GM12864 (cell line): ENCODE measurements at regions not wholly inside any gene's neighbourhood (a gene's known extent, or its start where the extent isn't known, plus 50 kb on each side); places are given as distances from the start of the nearest gene placed in this dataset.

ENCODE experiments used
- DNase-seq: peaks from one replicate; pipeline ENCODE4 v3.0.0-alpha.2; 2011; ENCODE audit warnings: low read depth
- H3K4me3 ChIP-seq: 2 replicates; pipeline ENCODE4 v1.5.1; 2011; ENCODE audit warnings: mild to moderate bottlenecking, low read depth, low read length, control low read depth
- CTCF ChIP-seq: IDR thresholded peaks from 2 replicates; pipeline ENCODE4 v1.5.1; 2011; ENCODE audit warnings: low read depth, mild to moderate bottlenecking, moderate library complexity, low read length, control low read depth, inconsistent platforms; ENCODE audit errors: missing control alignments

DNA sequence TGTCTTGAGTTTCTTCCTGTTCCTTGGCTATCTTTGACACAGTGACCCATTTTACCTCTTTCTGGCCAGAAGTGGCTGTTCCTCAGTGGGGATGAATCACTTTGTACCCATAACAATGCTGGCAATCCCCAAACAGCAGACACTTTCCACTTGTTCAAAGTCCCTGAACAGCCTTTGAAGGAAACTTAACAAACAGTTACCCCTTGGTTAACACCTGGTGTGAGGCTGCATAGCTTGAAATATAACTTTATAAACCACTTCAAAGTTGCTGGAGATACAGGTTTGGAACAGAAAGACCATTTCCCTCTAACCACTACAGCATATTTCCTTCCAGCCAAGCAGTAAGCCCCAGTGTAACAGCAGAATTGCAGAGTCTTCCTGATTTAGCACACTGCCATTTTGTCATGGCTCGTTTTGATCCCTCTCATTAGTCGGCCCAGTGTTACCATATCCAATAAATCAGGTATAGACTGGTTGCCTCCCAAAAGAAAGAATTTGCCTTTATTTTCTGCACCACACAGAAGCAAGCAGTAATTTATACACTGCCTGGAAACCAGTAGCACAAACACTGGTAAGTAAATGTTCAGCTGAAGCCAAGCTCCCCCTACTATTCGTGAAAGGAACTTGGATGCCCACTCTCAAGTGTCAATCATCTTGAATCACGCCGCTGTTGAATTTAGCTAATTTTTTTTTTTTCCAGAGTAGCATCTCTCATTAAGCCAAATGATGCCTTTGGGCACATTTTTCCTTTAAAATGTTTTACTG lies 225.9 kb downstream of the PIK3R1 start:
- TF ChIP-seq CTCF: no peak
- no peak overlapping the region for H3K4me3 ChIP-seq

DNA sequence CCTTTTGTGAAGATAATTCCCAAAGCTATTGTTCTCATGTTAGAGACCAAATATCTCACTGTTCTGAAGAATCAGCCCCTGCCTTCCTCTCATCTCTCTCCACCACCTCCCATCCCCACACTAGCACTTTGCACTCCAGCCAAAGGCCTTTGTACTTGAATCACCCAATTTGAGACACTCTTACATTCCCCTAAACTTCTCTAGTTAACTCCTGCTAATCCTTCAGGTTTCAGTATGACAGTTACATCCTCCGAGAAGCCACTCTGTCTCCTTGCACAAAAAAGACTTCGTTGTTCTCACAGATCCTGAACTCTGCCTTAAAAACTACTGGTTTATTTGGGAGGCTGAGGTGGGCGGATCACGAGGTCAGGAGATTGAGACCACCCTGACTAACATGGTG lies 227.5 kb downstream of the PIK3R1 start:
- no peak for TF ChIP-seq CTCF
- DNase-seq: no peak
- no peak overlapping the region for H3K4me3 ChIP-seq

More for the DNA sequence above, 225.9 kb downstream of the PIK3R1 start:
- DNase-seq: no peak

DNA sequence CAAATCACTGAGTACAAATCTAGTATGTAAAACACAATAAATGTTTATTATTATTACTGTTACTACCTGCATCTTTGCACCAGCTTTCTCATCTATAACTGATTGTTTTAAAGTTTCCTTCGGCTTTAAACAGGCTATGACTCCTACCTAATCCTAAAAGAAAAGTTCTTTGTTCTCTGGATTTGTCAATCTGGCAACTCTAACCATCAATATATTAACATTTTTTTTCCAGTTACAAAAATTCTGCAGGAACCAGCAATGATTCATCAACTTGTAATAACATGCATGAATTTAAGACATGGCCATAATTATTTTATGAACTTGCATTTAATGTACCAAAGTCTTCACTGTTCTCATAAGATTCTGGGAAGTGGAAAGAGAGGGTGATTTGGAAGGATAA lies 228.5 kb downstream of the PIK3R1 start:
- no peak for TF ChIP-seq CTCF
- H3K4me3 ChIP-seq: no peak overlapping the region
- DNase-seq: no peak

GRCh38 chr5:68444833-68445232 lies 229.3 kb downstream of the PIK3R1 start:
- no peak overlapping the region for H3K4me3 ChIP-seq
- DNase-seq: no peak
- no peak for TF ChIP-seq CTCF

DNA sequence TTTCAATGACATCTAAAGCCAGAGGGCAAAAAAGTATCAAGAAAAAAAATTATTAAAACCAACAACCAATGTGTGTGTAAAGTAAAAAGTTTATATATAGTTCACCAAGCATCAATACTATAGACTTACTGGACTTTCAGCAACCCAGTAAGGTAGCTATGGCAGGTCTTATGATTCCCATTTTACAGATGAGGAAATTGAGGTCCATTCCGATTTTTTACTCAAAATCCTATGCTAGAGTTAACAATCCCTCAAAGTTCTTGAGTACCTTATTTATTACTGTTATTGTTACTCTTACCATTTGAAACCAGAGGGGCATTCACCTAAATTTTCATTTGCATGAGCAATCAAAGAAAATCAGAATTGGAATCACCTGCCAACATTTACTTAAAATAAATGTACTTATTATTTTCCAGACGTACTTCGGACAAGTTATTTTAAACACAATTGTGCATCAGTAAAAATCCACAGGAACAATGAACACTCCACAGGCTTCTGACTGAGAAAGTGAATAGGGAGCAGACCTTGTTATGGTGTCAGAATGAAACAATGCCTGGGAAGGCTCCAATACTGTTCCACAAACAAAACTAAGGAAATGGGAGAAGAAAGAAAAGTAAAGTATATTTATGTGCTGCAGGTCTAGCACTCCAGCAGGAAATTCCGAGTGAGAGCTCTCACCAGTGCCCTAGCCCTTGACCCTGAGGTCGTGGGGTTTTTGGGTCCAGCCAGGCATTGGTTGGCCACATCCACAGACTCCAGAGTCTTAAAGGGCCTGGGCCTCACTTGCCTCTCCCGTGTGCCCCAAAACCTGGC lies 229.9 kb downstream of the PIK3R1 start:
- DNase-seq: no peak
- no peak for TF ChIP-seq CTCF
- no peak overlapping the region for H3K4me3 ChIP-seq

GRCh38 chr5:68446070-68446357 lies 230.5 kb downstream of the PIK3R1 start:
- no peak for TF ChIP-seq CTCF
- no peak overlapping the region for H3K4me3 ChIP-seq
- no peak for DNase-seq
